Endothelial cell of umbilical vein (primary cell): ENCODE measurements at regions not wholly inside any gene's neighbourhood (a gene's known extent, or its start where the extent isn't known, plus 50 kb on each side); places are given as distances from the start of the nearest gene placed in this dataset.

ENCODE experiments used
- BruUV-seq: library from RNA; stranded (reverse); fragments of 400-500 nt; replicated peaks from 2 replicates; lab custom pipeline; 2021; lab: Mats Ljungman, UMichigan
- CTCF ChIA-PET: fragments of 300-600, 350-600 bp; sonication (Branson Sonifier 250); formaldehyde crosslinking; loops from one replicate; lab custom pipeline; 2021; ENCODE audit warnings: antibody characterized with exemption, inconsistent platforms; lab: Charles Lee
- POLR2A ChIA-PET: fragments of 300-600, 350-600 bp; sonication (Branson Sonifier 250); formaldehyde crosslinking; loops from one replicate; lab custom pipeline; 2021; ENCODE audit warnings: antibody characterized with exemption, inconsistent platforms; lab: Charles Lee
- DNase-seq: peaks from one replicate; pipeline ENCODE4 v3.0.0-alpha.2; 2011; ENCODE audit warnings: low read depth, low spot score
- FAIRE-seq: peaks from 2 replicates; lab custom pipeline; 2011; peaks lifted over from hg19 to GRCh38; lab: Jason Lieb, UNC
- H2AFZ ChIP-seq: 2 replicates; pipeline ENCODE4 v1.6.0; 2012; ENCODE audit warnings: low read depth, low read length, control low read depth, inconsistent platforms
- H3K27ac ChIP-seq: 2 replicates; pipeline ENCODE4 v1.5.1; 2011; ENCODE audit warnings: low read depth, mild to moderate bottlenecking, control low read depth, low read length, moderate library complexity; ENCODE audit not compliant: insufficient read depth
- H3K27me3 ChIP-seq, 2 experiments: 2 replicates each; pipeline versions ENCODE4 v1.6.0 to v1.6.1; 2011; ENCODE audit warnings: low read length in 2 of 2, mixed read lengths in 1 of 2; ENCODE audit not compliant: control insufficient read depth in 2 of 2, insufficient read depth in 2 of 2
- H3K36me3 ChIP-seq, 2 experiments: 2 replicates in 1 of 2; 3 replicates in 1 of 2; pipeline ENCODE4 v1.5.1; 2011; ENCODE audit warnings: low read length in 2 of 2, mild to moderate bottlenecking in 1 of 2, moderate library complexity in 1 of 2; ENCODE audit not compliant: control insufficient read depth in 2 of 2, insufficient read depth in 2 of 2; ENCODE audit errors: extremely low read depth in 1 of 2
- H3K4me1 ChIP-seq: 3 replicates; pipeline ENCODE4 v1.5.1; 2011; ENCODE audit warnings: mild to moderate bottlenecking, low read length; ENCODE audit not compliant: control insufficient read depth, insufficient read depth; ENCODE audit errors: extremely low read depth
- H3K4me2 ChIP-seq: 2 replicates; pipeline ENCODE4 v1.6.1; 2011; ENCODE audit warnings: low read length, control low read depth, mixed read lengths; ENCODE audit not compliant: insufficient read depth
- H3K4me3 ChIP-seq, 3 experiments: fragments of 200-600 bp in 1 of 3; sonication (generic), shearing (Covaris generic) in 1 of 3; replicated peaks in 1 of 3; 2 replicates each; pipeline ENCODE4 v1.5.1; 2011 to 2016; ENCODE audit warnings: control low read depth in 3 of 3, low read length in 3 of 3, mild to moderate bottlenecking in 2 of 3, inconsistent platforms in 1 of 3, low read depth in 1 of 3, moderate library complexity in 1 of 3; ENCODE audit not compliant: insufficient read depth in 1 of 3
- H3K79me2 ChIP-seq: 2 replicates; pipeline ENCODE4 v1.6.0; 2012; ENCODE audit warnings: low read length, inconsistent platforms; ENCODE audit not compliant: control insufficient read depth, insufficient read depth
- H3K9ac ChIP-seq: replicated peaks from 2 replicates; pipeline ENCODE3; 2011; ENCODE audit warnings: low read length, control low read depth; ENCODE audit not compliant: insufficient read depth; ENCODE audit errors: extremely low read depth
- H3K9me1 ChIP-seq: replicated peaks from 3 replicates; pipeline ENCODE4 v1.6.0; 2011; ENCODE audit warnings: mild to moderate bottlenecking, low read length; ENCODE audit not compliant: control insufficient read depth, insufficient read depth; ENCODE audit errors: extremely low read depth
- H3K9me3 ChIP-seq: replicated peaks from 2 replicates; pipeline ENCODE4 v1.5.1; 2012; ENCODE audit warnings: low read length, inconsistent platforms; ENCODE audit not compliant: control insufficient read depth, insufficient read depth
- H4K20me1 ChIP-seq: replicated peaks from 2 replicates; pipeline ENCODE3; 2011; ENCODE audit warnings: mild to moderate bottlenecking, low read length; ENCODE audit not compliant: control insufficient read depth, insufficient read depth; ENCODE audit errors: extremely low read depth
- CTCF ChIP-seq, 2 donors: IDR thresholded peaks; 1 replicate in 1 of 2; 2 replicates in 1 of 2; pipeline ENCODE4 v1.5.1; 2011; ENCODE audit warnings: low read length in 2 of 2, mild to moderate bottlenecking in 2 of 2, moderate library complexity in 2 of 2, control low read depth in 1 of 2, inconsistent platforms in 1 of 2, low read depth in 1 of 2; ENCODE audit not compliant: insufficient read depth in 1 of 2; ENCODE audit errors: extremely low read depth in 1 of 2
- EZH2 ChIP-seq: IDR thresholded peaks from 2 replicates; pipeline ENCODE4 v1.6.1; 2012; ENCODE audit warnings: borderline replicate concordance, low read depth, mild to moderate bottlenecking, moderate library complexity, low read length, inconsistent platforms; ENCODE audit not compliant: severe bottlenecking
- FOS ChIP-seq: IDR thresholded peaks from 2 replicates; pipeline ENCODE4 v1.6.1; 2011; ENCODE audit warnings: mild to moderate bottlenecking, low read length, moderate library complexity, borderline replicate concordance; ENCODE audit not compliant: insufficient read depth
- GATA2 ChIP-seq: IDR thresholded peaks from 2 replicates; pipeline ENCODE4 v1.7.0; 2011; ENCODE audit warnings: low read depth, mild to moderate bottlenecking, moderate library complexity, mixed read lengths, low read length; ENCODE audit not compliant: insufficient read length, insufficient read depth
- JUN ChIP-seq: IDR thresholded peaks from 2 replicates; pipeline ENCODE4 v1.6.1; 2011; ENCODE audit warnings: borderline replicate concordance, low read depth; ENCODE audit not compliant: insufficient read length, insufficient read depth
- MAX ChIP-seq: IDR thresholded peaks from 2 replicates; pipeline ENCODE4 v1.6.1; 2011; ENCODE audit not compliant: insufficient read depth, insufficient read length
- MYC ChIP-seq: IDR thresholded peaks from one replicate; pipeline ENCODE4 v1.6.1; 2011; ENCODE audit warnings: mild to moderate bottlenecking, low read depth, low read length
- POLR2A ChIP-seq: IDR thresholded peaks from 2 replicates; pipeline ENCODE4 v1.6.1; 2012; ENCODE audit warnings: low read depth, mild to moderate bottlenecking, control low read depth, low read length
- POLR2AphosphoS5 ChIP-seq: IDR thresholded peaks from 2 replicates; pipeline ENCODE4 v1.6.1; 2012; ENCODE audit warnings: low read depth, mild to moderate bottlenecking, control low read depth, low read length, moderate library complexity; ENCODE audit not compliant: insufficient read depth
- dilution Hi-C: fragments of 300-500 bp; cut with MboI; formaldehyde crosslinking; loops from one replicate; pipeline ENCODE4 v1.15.0; 2019; ENCODE audit warnings: low sequenced_read_pairs; ENCODE audit not compliant: extremely low pct_ligation_motif_present
- intact Hi-C: fragments of 100-400 bp; cut with micrococcal nuclease; formaldehyde crosslinking; loops from one replicate; pipeline ENCODE4 v1.10.0; 2022

- Histone ChIP-seq H3K4me3 (no peak overlapping the region), H3K4me2 (no peak overlapping the region), H3K4me1 (no peaks in the 10 kb centered on the region), H3K36me3 (no peaks in the 10 kb centered on the region), H3K27me3 (peaks cover 15 to 16% of the 10 kb centered on the region in 2 experiments), H3K79me2 (no peaks in the 10 kb centered on the region), H3K27ac (no peak overlapping the region), H3K9me3 (no peaks in the 10 kb centered on the region), H3K9me1 (no peaks in the 10 kb centered on the region), H2AFZ (no peak overlapping the region), H3K9ac (no peak overlapping the region), H4K20me1 (no peaks in the 10 kb centered on the region)
- dilution Hi-C loops (no loop called here), intact Hi-C loops (no loop called here)
- ChIA-PET POLR2A (no interaction called here), CTCF (no interaction called here)
- BruUV-seq = no TSS peak
- no peak for DNase-seq
- FAIRE-seq = no peak
- no peak for TF ChIP-seq GATA2
- TF ChIP-seq JUN = no peak
- TF ChIP-seq POLR2AphosphoS5 = no peak
- no peak for TF ChIP-seq POLR2A
- TF ChIP-seq CTCF (IDR thresholded peaks at IDR 0.05; ENCODE audit: extremely low read depth in 1 of 2, insufficient read depth in 1 of 2, low read depth in 1 of 2, low read length in 2 of 2) = no peak
- no peak for TF ChIP-seq FOS
- TF ChIP-seq MYC = no peak
- TF ChIP-seq EZH2 = no peak
- no peak for TF ChIP-seq MAX
These were observed 60.6 kb downstream of the MRPL57 start for GRCh38 chr13:21237081-21237480.
